B cell (primary cell): ENCODE measurements at regions not wholly inside any gene's neighbourhood (a gene's known extent, or its start where the extent isn't known, plus 50 kb on each side); places are given as distances from the start of the nearest gene placed in this dataset.

Source experiments
- CTCF ChIP-seq: fragments of 200-600 bp; IDR thresholded peaks from one replicate; pipeline ENCODE4 v1.8.0; 2022; ENCODE audit warnings: antibody characterized with exemption, mild to moderate bottlenecking
- EZH2 ChIP-seq: IDR thresholded peaks from 2 replicates; pipeline ENCODE4 v1.6.1; 2012; ENCODE audit warnings: borderline replicate concordance, low read depth, mild to moderate bottlenecking, moderate library complexity, low read length; ENCODE audit not compliant: insufficient read depth, poor library complexity, severe bottlenecking

DNA sequence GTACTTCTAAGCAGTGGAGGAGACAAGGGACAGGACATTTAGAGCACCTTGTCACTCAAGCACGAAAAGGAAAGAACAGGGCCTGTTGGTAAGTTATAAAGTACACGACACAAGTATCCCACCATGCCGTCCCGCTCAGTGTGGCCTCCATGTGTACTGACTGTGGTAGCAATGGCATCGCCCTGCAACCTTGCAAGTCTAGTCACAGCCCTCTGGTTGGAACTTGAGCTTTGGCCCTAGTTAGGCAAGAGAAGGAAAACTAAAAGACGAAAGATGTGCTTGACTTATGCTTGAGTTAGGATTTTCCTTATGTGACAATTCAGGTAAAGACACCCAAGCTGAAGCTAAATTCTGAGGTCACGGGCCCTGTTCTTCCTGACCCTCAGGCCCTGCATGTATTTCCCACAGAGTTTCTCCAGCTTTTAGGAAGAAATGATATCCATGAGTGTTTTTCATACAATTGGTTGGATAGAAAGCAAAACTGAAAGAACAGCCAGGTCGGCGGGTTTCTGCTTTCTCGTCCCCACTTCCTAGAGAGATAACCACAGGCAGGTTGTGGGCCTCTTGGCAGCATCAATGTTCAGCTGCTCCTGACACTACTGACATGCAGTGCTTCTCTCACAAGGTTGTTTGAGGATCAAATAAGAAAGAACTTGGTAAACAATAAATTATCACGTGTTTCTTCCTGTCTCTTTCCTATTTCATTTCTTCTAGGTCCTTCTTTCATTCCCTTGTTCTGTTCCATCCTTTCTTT, 216.2 kb downstream of the IRS2 start:
- TF ChIP-seq CTCF = no peak
- no peak for TF ChIP-seq EZH2
